ENCODE measurements at regions not wholly inside any gene's neighbourhood (a gene's known extent, or its start where the extent isn't known, plus 50 kb on each side); places are given as distances from the start of the nearest gene placed in this dataset.

- no peak for TF ChIP-seq TAF1 (IDR thresholded peaks at IDR 0.05; ENCODE audit: borderline replicate concordance, insufficient read depth, low read length)
- no peak for TF ChIP-seq POLR2AphosphoS5 (IDR thresholded peaks at IDR 0.05; ENCODE audit: low read depth, low read length)
- TF ChIP-seq REST (IDR thresholded peaks at IDR 0.05; ENCODE audit: insufficient read depth in 1 of 2, low read depth in 2 of 2, low read length in 2 of 2), result no peak
- no peak for TF ChIP-seq SIN3A (IDR thresholded peaks at IDR 0.05; ENCODE audit: borderline replicate concordance, insufficient read depth, low read length)
- TF ChIP-seq FOXP2 (optimal IDR thresholded peaks at IDR 0.05; ENCODE audit: borderline replicate concordance, extremely low read depth, extremely low read length, insufficient read depth), result no peak
Observed at GRCh38 chr17:51435171-51435552, 174.8 kb downstream of the UTP18 start.

- TF ChIP-seq REST (IDR thresholded peaks at IDR 0.05; ENCODE audit: insufficient read depth in 1 of 2, low read depth in 2 of 2, low read length in 2 of 2) (no peak), TAF1 (IDR thresholded peaks at IDR 0.05; ENCODE audit: borderline replicate concordance, insufficient read depth, low read length) (no peak)
Observed at GRCh38 chr17:51435641-51436091, 175.3 kb downstream of the UTP18 start.

DNA sequence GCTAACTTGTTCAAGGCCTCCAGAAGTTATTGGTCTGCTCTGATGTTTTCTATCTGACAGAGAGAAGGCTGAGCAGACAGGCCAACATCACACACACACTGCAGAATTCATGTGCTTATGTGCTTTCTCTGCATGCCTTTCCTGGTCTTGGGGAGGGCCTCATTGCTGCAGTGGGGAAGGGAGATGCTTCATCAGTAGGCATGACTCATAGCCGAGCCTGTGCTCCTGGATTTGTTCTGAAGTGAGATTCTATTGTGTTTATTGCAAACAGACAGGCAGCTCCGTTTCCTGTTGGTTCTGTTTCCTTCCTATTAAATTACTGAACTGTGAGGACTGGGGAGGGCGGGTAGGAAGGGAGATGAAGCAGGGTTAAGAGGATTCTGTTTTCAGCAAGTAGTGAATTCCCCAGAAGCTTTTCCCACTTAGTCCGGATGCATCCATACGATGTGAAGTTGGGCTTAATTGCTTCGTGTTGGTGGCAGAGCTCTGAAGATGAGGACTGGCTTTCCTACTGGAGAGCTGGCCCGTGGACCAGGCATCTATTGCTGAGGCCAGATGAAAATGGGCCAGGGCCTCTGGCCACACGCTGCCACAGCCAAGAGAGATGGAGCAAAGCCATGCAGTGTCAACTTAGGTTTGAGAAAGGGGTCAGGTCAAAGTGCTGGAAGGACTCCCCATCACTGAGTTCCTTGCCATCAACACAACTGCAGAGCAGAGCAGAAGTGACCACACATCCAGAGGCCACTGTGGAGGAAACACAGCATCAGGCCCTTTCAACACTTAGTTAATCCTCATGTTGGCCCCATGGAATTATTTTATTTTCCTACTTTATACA, 179.3 kb downstream of the UTP18 start:
- TF ChIP-seq SIN3A (IDR thresholded peaks at IDR 0.05; ENCODE audit: borderline replicate concordance, insufficient read depth, low read length), result no peak
- no peak for TF ChIP-seq FOXP2 (optimal IDR thresholded peaks at IDR 0.05; ENCODE audit: borderline replicate concordance, extremely low read depth, extremely low read length, insufficient read depth)
- TF ChIP-seq REST (IDR thresholded peaks at IDR 0.05; ENCODE audit: insufficient read depth in 1 of 2, low read depth in 2 of 2, low read length in 2 of 2), result no peak
- no peak for TF ChIP-seq POLR2AphosphoS5 (IDR thresholded peaks at IDR 0.05; ENCODE audit: low read depth, low read length)
- no peak for TF ChIP-seq TAF1 (IDR thresholded peaks at IDR 0.05; ENCODE audit: borderline replicate concordance, insufficient read depth, low read length)

GRCh38 chr17:51441431-51441830, 181.1 kb downstream of the UTP18 start:
- TF ChIP-seq FOXP2 (optimal IDR thresholded peaks at IDR 0.05; ENCODE audit: borderline replicate concordance, extremely low read depth, extremely low read length, insufficient read depth) (no peak), TAF1 (IDR thresholded peaks at IDR 0.05; ENCODE audit: borderline replicate concordance, insufficient read depth, low read length) (no peak), POLR2AphosphoS5 (IDR thresholded peaks at IDR 0.05; ENCODE audit: low read depth, low read length) (no peak), SIN3A (IDR thresholded peaks at IDR 0.05; ENCODE audit: borderline replicate concordance, insufficient read depth, low read length) (no peak), REST (IDR thresholded peaks at IDR 0.05; ENCODE audit: insufficient read depth in 1 of 2, low read depth in 2 of 2, low read length in 2 of 2) (no peak)
